Coronary artery (tissue), 2 donors: ENCODE measurements at regions not wholly inside any gene's neighbourhood (a gene's known extent, or its start where the extent isn't known, plus 50 kb on each side); places are given as distances from the start of the nearest gene placed in this dataset.

Experiments
- DNase-seq: peaks from one replicate; pipeline ENCODE4 v3.0.0-alpha.2; 2017; ENCODE audit warnings: low spot score
- H3K27ac ChIP-seq, 2 donors: fragments of 200-600 bp; sonication (generic); one replicate each; pipeline ENCODE4 v1.5.1; 2016 to 2019
- H3K4me3 ChIP-seq: fragments of 200-600 bp; sonication (generic); 2 replicates; pipeline ENCODE4 v1.5.1; 2016; ENCODE audit warnings: mild to moderate bottlenecking, moderate library complexity
- CTCF ChIP-seq: fragments of 200-600 bp; sonication (generic); IDR thresholded peaks from one replicate; pipeline ENCODE4 v1.5.1; 2019; ENCODE audit warnings: antibody characterized with exemption

- Histone ChIP-seq H3K4me3 (no peak overlapping the region), H3K27ac (peak overlapping the region in 1 of 2 donors; percentile 16)
- DNase-seq = no peak
- TF ChIP-seq CTCF = no peak
Measured at GRCh38 chr16:26993511-26993910, 73.2 kb upstream of the C16orf82 start.

GRCh38 chr16:26993963-26994362 is 72.8 kb upstream of the C16orf82 start:
- H3K4me3 ChIP-seq = no peak overlapping the region
- TF ChIP-seq CTCF = no peak
- no peak for DNase-seq
- H3K27ac ChIP-seq = peak overlapping the region in 1 of 2 donors; percentile 16

- no peak overlapping the region for H3K4me3 ChIP-seq
- TF ChIP-seq CTCF = no peak
- peak; percentile 11 for DNase-seq
- no peak overlapping the region for H3K27ac ChIP-seq
Measured at GRCh38 chr16:26995522-26995921, 71.2 kb upstream of the C16orf82 start.

GRCh38 chr16:27005386-27005785 is 61.3 kb upstream of the C16orf82 start:
- no peak for DNase-seq
- no peak overlapping the region for H3K4me3 ChIP-seq
- TF ChIP-seq CTCF = no peak
- H3K27ac ChIP-seq = no peak overlapping the region
